PFSK-1 (cell line): ENCODE measurements at regions not wholly inside any gene's neighbourhood (a gene's known extent, or its start where the extent isn't known, plus 50 kb on each side); places are given as distances from the start of the nearest gene placed in this dataset.

ENCODE experiments used
- FOXP2 ChIP-seq: optimal IDR thresholded peaks from 2 replicates; pipeline ENCODE3; 2011; ENCODE audit warnings: borderline replicate concordance, control low read depth, inconsistent platforms; ENCODE audit not compliant: insufficient read depth; ENCODE audit errors: extremely low read length, extremely low read depth
- POLR2AphosphoS5 ChIP-seq: IDR thresholded peaks from 2 replicates; pipeline ENCODE4 v1.6.1; 2012; ENCODE audit warnings: low read depth, mild to moderate bottlenecking, control low read depth, low read length, moderate library complexity
- SIN3A ChIP-seq: IDR thresholded peaks from 2 replicates; pipeline ENCODE4 v1.6.1; 2012; ENCODE audit warnings: mild to moderate bottlenecking, low read length, moderate library complexity, borderline replicate concordance; ENCODE audit not compliant: insufficient read depth
- TAF1 ChIP-seq: IDR thresholded peaks from 2 replicates; pipeline ENCODE4 v1.6.1; 2012; ENCODE audit warnings: low read length, control low read depth, borderline replicate concordance; ENCODE audit not compliant: insufficient read depth
- TF ChIP-seq, protein P1 (sequence below), 2 experiments: IDR thresholded peaks; 2 replicates each; pipeline versions ENCODE4 v1.6.1 to v1.8.0; 2011 to 2012; ENCODE audit warnings: low read depth in 2 of 2, low read length in 2 of 2, control low read depth in 1 of 2, inconsistent platforms in 1 of 2, mild to moderate bottlenecking in 1 of 2, moderate library complexity in 1 of 2; ENCODE audit not compliant: insufficient read depth in 1 of 2

DNA sequence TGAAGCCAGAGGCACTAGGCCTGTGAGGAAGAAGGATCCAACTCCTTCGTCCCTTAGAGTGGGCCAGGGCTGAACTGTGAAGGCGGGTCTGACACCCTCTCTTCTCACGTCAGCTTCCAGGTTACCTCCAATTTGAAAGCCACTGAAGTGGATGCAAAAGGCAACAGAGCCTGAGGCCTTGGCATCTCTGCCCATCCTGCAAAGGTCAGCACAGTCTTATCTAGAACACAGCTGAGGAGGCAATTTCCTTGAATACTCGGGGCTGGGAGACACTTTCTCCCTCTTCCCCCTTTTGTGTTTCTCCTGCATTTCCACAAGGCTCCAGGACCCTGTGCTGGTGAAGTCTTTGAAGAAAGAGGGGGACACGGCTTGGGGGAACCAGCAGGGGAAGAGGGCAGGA, 91.6 kb upstream of the PAX6 start:
- TF ChIP-seq, protein P1, sequence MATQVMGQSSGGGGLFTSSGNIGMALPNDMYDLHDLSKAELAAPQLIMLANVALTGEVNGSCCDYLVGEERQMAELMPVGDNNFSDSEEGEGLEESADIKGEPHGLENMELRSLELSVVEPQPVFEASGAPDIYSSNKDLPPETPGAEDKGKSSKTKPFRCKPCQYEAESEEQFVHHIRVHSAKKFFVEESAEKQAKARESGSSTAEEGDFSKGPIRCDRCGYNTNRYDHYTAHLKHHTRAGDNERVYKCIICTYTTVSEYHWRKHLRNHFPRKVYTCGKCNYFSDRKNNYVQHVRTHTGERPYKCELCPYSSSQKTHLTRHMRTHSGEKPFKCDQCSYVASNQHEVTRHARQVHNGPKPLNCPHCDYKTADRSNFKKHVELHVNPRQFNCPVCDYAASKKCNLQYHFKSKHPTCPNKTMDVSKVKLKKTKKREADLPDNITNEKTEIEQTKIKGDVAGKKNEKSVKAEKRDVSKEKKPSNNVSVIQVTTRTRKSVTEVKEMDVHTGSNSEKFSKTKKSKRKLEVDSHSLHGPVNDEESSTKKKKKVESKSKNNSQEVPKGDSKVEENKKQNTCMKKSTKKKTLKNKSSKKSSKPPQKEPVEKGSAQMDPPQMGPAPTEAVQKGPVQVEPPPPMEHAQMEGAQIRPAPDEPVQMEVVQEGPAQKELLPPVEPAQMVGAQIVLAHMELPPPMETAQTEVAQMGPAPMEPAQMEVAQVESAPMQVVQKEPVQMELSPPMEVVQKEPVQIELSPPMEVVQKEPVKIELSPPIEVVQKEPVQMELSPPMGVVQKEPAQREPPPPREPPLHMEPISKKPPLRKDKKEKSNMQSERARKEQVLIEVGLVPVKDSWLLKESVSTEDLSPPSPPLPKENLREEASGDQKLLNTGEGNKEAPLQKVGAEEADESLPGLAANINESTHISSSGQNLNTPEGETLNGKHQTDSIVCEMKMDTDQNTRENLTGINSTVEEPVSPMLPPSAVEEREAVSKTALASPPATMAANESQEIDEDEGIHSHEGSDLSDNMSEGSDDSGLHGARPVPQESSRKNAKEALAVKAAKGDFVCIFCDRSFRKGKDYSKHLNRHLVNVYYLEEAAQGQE (IDR thresholded peaks at IDR 0.05; ENCODE audit: insufficient read depth in 1 of 2, low read depth in 2 of 2, low read length in 2 of 2): no peak
- TF ChIP-seq POLR2AphosphoS5 (no peak), TAF1 (no peak), SIN3A (no peak), FOXP2 (no peak)

DNA sequence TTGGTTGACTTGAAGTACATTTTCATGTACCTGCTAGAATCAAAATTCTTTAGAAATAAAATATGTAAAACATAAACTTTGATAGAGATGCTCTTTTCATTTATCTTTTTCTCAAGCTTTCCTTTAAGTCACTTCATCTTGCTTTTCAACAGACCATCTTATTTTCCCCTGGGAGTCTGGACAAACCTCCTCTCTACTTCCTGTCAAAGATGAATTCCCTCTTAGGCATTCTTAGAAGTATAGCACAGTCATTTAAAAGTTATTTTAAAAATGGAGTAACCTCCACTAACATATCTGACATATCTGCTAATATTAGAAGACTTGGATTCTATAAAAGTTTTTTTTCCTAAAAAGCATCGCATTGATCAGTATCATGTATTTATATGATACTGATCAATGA, 84.8 kb upstream of the PAX6 start:
- TF ChIP-seq TAF1: no peak
- no peak for TF ChIP-seq FOXP2
- TF ChIP-seq POLR2AphosphoS5: no peak
- TF ChIP-seq, protein P1 (IDR thresholded peaks at IDR 0.05; ENCODE audit: insufficient read depth in 1 of 2, low read depth in 2 of 2, low read length in 2 of 2): no peak
- TF ChIP-seq SIN3A: no peak

DNA sequence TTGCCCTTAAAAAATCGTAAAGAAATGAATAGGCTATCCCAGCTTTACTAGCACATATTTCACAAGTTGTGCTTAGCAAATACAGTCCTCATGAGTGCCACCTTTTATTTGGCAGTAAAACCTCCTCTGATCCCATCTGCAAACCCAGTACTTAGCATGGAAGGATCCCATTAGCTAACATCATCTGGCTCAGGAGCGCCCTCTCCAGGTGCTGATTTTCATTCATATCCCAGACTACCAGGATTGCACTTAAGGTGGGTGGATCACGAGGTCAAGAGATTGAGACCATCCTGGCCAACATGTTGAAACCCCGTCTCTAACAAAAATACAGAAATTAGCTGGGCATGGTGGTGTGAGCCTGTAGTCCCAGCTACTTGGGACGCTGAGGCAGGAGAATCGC, 76.1 kb upstream of the PAX6 start:
- TF ChIP-seq SIN3A (no peak), POLR2AphosphoS5 (no peak), TAF1 (no peak), FOXP2 (no peak)
- TF ChIP-seq, protein P1 (IDR thresholded peaks at IDR 0.05; ENCODE audit: insufficient read depth in 1 of 2, low read depth in 2 of 2, low read length in 2 of 2): no peak

DNA sequence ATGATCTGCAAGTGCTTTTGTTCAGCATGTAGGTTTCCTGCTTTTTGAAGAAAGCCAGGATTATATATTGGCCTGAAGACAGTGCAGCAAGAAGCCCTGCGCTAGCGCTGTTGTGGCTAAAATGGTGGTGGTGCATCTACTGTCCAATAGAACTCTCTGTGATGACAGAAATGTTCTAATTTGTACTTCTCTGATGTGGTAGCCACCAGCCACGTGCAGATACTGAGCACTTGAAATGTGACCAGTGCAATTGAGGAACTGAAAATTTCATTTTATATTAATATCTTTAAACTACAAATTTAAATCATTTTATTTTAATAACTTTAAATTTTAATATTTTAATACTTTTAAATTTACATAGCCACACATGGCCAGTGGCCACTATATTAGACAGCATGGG, 73.0 kb upstream of the PAX6 start:
- TF ChIP-seq FOXP2 (no peak), SIN3A (no peak), POLR2AphosphoS5 (no peak), TAF1 (no peak)
- TF ChIP-seq, protein P1 (IDR thresholded peaks at IDR 0.05; ENCODE audit: insufficient read depth in 1 of 2, low read depth in 2 of 2, low read length in 2 of 2): no peak

DNA sequence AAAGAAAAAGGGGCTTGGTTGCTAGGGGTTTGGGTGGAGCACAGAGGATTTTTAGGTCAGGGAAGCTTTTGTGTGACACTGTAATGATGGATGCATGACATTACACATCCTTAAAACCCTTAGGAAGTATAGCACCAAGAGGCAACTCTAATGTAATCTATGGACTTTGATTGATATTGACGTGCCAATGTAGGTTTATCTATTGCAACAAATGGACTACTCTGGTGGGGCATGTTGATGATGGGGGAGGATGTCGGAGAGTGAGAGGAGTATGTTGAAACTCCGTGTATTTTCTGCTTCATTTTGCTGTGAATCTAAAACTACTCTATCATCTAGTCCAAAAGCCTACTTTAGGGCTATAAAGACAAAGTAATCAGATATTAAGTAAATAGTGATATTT, 72.3 kb upstream of the PAX6 start:
- TF ChIP-seq TAF1: no peak
- no peak for TF ChIP-seq SIN3A
- TF ChIP-seq POLR2AphosphoS5: no peak
- TF ChIP-seq, protein P1 (IDR thresholded peaks at IDR 0.05; ENCODE audit: insufficient read depth in 1 of 2, low read depth in 2 of 2, low read length in 2 of 2): no peak
- TF ChIP-seq FOXP2: no peak
